ENCODE measurements at regions not wholly inside any gene's neighbourhood (a gene's known extent, or its start where the extent isn't known, plus 50 kb on each side); places are given as distances from the start of the nearest gene placed in this dataset.

DNA sequence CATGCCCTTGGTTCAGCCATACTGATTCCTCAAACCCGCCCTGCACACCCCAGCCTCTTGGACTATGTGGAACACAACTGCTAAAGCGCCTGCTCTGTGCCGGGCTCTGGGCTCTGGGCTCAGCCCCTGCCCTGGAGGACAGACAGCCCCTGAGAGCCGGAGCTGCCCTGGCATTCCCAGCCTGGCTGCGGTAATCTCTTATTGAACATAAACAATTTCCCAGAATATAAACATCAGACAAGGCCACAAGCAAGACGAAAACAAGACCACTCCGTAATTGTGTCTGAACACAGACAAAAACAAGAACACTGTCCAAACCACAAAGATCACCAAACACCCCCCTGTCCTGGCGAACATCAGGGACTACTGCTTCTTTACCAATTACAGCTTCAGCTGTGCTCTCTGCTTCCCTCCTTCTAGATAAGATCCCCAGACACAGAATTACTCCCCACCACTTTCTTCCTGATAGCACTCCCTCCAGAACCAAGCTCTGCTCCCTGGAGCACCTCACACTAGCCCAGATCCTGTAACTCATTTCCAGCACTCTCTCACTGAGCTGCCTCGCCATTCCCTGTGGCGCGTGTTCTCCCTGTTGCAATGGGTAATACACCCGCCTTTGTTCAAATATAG lies 57.1 kb upstream of the TLE3 start:
- Histone ChIP-seq H3K9me3 (ENCODE audit: control insufficient read depth, insufficient read depth, low read depth, low read length) (no peaks in the 10 kb centered on the region), H3K36me3 (ENCODE audit: control insufficient read depth, insufficient read depth, low read length) (no peaks in the 10 kb centered on the region), H3K27ac (ENCODE audit: insufficient read depth, low read length) (no peak overlapping the region), H3K4me2 (ENCODE audit: extremely low read depth, insufficient read depth, low read length) (no peak overlapping the region), H3K4me3 (replicated peaks in 1 of 4; ENCODE audit: control extremely low read depth in 1 of 4, insufficient read depth in 1 of 4, low read depth in 3 of 4, low read length in 4 of 4) (no peak overlapping the region), H3K79me2 (ENCODE audit: control insufficient read depth, insufficient read depth, low read length) (no peaks in the 10 kb centered on the region), H3K4me1 (ENCODE audit: control insufficient read depth, extremely low read depth, insufficient read depth, low read length) (peaks cover 11% of the 10 kb centered on the region), H4K20me1 (ENCODE audit: control insufficient read depth, extremely low read depth, insufficient read depth, low read length) (no peaks in the 10 kb centered on the region), H2AFZ (ENCODE audit: low read length) (no peak overlapping the region), H3K9ac (ENCODE audit: insufficient read depth, low read length) (no peak overlapping the region), H3K27me3 (ENCODE audit: control insufficient read depth, insufficient read depth, low read length) (peaks cover 3% of the 10 kb centered on the region)
- TF ChIP-seq EZH2 (IDR thresholded peaks at IDR 0.05; ENCODE audit: low read length, missing control alignments), result no peak
- TF ChIP-seq CTCF (conservative IDR thresholded peaks at IDR 0.05 in 1 of 2, IDR thresholded peaks at IDR 0.05 in 1 of 2; ENCODE audit: low read depth in 1 of 2, low read length in 2 of 2), result no peak
- DNase-seq (ENCODE audit: low read depth in 2 of 2), result peak; percentile 63 to 82

DNA sequence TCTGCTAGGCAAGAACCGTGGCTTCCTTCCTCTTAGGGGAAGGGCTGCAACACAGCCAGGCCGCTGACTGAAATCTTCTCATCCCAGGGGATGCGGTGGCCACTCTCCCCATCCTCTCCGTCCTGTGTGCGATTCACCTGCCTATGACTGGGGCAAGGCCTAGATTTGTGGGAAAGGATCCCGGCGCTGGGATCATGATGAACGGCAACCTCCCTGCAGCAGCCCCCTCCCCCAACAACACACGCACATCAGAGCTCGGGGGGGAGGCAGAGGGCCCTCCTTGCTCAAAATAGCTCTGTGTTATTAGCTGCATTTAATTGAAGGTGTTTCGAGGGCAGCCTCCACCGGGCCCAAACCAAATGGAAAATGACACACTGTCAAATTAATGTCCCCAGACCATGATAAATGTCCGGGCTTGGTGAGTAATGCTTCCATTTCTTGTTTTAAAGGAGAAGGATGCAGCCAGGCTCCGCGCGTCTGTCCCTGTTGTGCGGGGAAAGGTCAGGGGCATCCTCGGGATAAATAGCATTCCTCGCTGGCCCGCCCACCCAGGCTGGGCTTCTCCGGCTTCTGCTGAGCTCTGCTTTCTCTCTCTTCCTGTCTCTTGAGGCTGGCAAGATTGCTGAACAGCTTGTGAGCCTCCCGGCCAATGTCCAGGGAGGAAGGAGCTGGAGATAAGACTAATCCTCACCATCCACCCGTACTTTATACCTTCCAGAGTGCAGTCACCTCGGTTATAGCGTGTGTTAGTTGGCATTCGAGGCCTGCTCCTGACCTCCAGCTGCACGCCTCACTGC lies 56.4 kb upstream of the TLE3 start:
- H3K9ac ChIP-seq (ENCODE audit: insufficient read depth, low read length), result no peak overlapping the region
- H3K4me1 ChIP-seq (ENCODE audit: control insufficient read depth, extremely low read depth, insufficient read depth, low read length), result peaks cover 11% of the 10 kb centered on the region
- H3K9me3 ChIP-seq (ENCODE audit: control insufficient read depth, insufficient read depth, low read depth, low read length), result no peaks in the 10 kb centered on the region
- H3K4me3 ChIP-seq (replicated peaks in 1 of 4; ENCODE audit: control extremely low read depth in 1 of 4, insufficient read depth in 1 of 4, low read depth in 3 of 4, low read length in 4 of 4), result no peak overlapping the region
- peak overlapping the region; percentile 34 for H2AFZ ChIP-seq (ENCODE audit: low read length)
- H3K27me3 ChIP-seq (ENCODE audit: control insufficient read depth, insufficient read depth, low read length), result peaks cover 3% of the 10 kb centered on the region
- H4K20me1 ChIP-seq (ENCODE audit: control insufficient read depth, extremely low read depth, insufficient read depth, low read length), result no peaks in the 10 kb centered on the region
- H3K79me2 ChIP-seq (ENCODE audit: control insufficient read depth, insufficient read depth, low read length), result no peaks in the 10 kb centered on the region
- no peak for TF ChIP-seq CTCF (conservative IDR thresholded peaks at IDR 0.05 in 1 of 2, IDR thresholded peaks at IDR 0.05 in 1 of 2; ENCODE audit: low read depth in 1 of 2, low read length in 2 of 2)
- TF ChIP-seq EZH2 (IDR thresholded peaks at IDR 0.05; ENCODE audit: low read length, missing control alignments), result no peak
- peak overlapping the region; percentile 57 for H3K4me2 ChIP-seq (ENCODE audit: extremely low read depth, insufficient read depth, low read length)
- peak; percentile 40 to 46 for DNase-seq (ENCODE audit: low read depth in 2 of 2)
- H3K27ac ChIP-seq (ENCODE audit: insufficient read depth, low read length), result no peak overlapping the region
- H3K36me3 ChIP-seq (ENCODE audit: control insufficient read depth, insufficient read depth, low read length), result no peaks in the 10 kb centered on the region

- no peaks in the 10 kb centered on the region for H3K79me2 ChIP-seq (ENCODE audit: control insufficient read depth, insufficient read depth, low read length)
- no peak for TF ChIP-seq CTCF (conservative IDR thresholded peaks at IDR 0.05 in 1 of 2, IDR thresholded peaks at IDR 0.05 in 1 of 2; ENCODE audit: low read depth in 1 of 2, low read length in 2 of 2)
- no peak for TF ChIP-seq EZH2 (IDR thresholded peaks at IDR 0.05; ENCODE audit: low read length, missing control alignments)
- H3K27me3 ChIP-seq (ENCODE audit: control insufficient read depth, insufficient read depth, low read length), result peaks cover 3% of the 10 kb centered on the region
- no peak overlapping the region for H3K27ac ChIP-seq (ENCODE audit: insufficient read depth, low read length)
- peaks cover 11% of the 10 kb centered on the region for H3K4me1 ChIP-seq (ENCODE audit: control insufficient read depth, extremely low read depth, insufficient read depth, low read length)
- H3K9ac ChIP-seq (ENCODE audit: insufficient read depth, low read length), result no peak overlapping the region
- no peaks in the 10 kb centered on the region for H3K9me3 ChIP-seq (ENCODE audit: control insufficient read depth, insufficient read depth, low read depth, low read length)
- no peak overlapping the region for H3K4me2 ChIP-seq (ENCODE audit: extremely low read depth, insufficient read depth, low read length)
- H3K4me3 ChIP-seq (replicated peaks in 1 of 4; ENCODE audit: control extremely low read depth in 1 of 4, insufficient read depth in 1 of 4, low read depth in 3 of 4, low read length in 4 of 4), result no peak overlapping the region
- peak in 1 of 2 donors; percentile 64 for DNase-seq (ENCODE audit: low read depth in 2 of 2)
- no peaks in the 10 kb centered on the region for H3K36me3 ChIP-seq (ENCODE audit: control insufficient read depth, insufficient read depth, low read length)
- H4K20me1 ChIP-seq (ENCODE audit: control insufficient read depth, extremely low read depth, insufficient read depth, low read length), result no peaks in the 10 kb centered on the region
- H2AFZ ChIP-seq (ENCODE audit: low read length), result no peak overlapping the region
Measured at GRCh38 chr15:70152070-70152480, 54.4 kb upstream of the TLE3 start.
